ENCODE measurements at regions not wholly inside any gene's neighbourhood (a gene's known extent, or its start where the extent isn't known, plus 50 kb on each side); places are given as distances from the start of the nearest gene placed in this dataset.

- TF ChIP-seq CTCF (conservative IDR thresholded peaks at IDR 0.05; ENCODE audit: low read depth, low read length), result no peak
- no peak for TF ChIP-seq EZH2 (IDR thresholded peaks at IDR 0.05; ENCODE audit: low read length, unreplicated experiment)
- TF ChIP-seq EZH2phosphoT487 (IDR thresholded peaks at IDR 0.05; ENCODE audit: borderline replicate concordance, low read length), result no peak
Measured at GRCh38 chr10:60450291-60450690, 60.6 kb upstream of the ANK3 start.

Measured in PC-3 (cell line).